CD1c-positive myeloid dendritic cell (primary cell): ENCODE measurements at regions not wholly inside any gene's neighbourhood (a gene's known extent, or its start where the extent isn't known, plus 50 kb on each side); places are given as distances from the start of the nearest gene placed in this dataset.
A peak's percentile ranks its signal among the peaks of the same experiment; 100 is the strongest.

ENCODE experiments used
- DNase-seq: peaks from one replicate; pipeline ENCODE4 v3.0.0-alpha.2; 2016; ENCODE audit errors: extremely low spot score

GRCh38 chr12:92359581-92360209 is 214.0 kb upstream of the BTG1 start:
- DNase-seq, result no peak

GRCh38 chr12:92357584-92358261 is 212.1 kb upstream of the BTG1 start:
- DNase-seq, result no peak

GRCh38 chr12:92356425-92356824 is 210.8 kb upstream of the BTG1 start:
- DNase-seq, result no peak

- no peak for DNase-seq
These were observed 204.0 kb upstream of the BTG1 start for GRCh38 chr12:92349635-92350034.

- DNase-seq, result no peak
These were observed 196.9 kb upstream of the BTG1 start for GRCh38 chr12:92342574-92342973.

GRCh38 chr12:92341065-92341668 is 195.5 kb upstream of the BTG1 start:
- peak; percentile 27 for DNase-seq

- no peak for DNase-seq
These were observed 194.9 kb upstream of the BTG1 start for GRCh38 chr12:92340441-92341064.

- DNase-seq, result no peak
These were observed 194.4 kb upstream of the BTG1 start for GRCh38 chr12:92340003-92340402.

GRCh38 chr12:92339198-92339821 is 193.7 kb upstream of the BTG1 start:
- no peak for DNase-seq

GRCh38 chr12:92338671-92339070 is 193.0 kb upstream of the BTG1 start:
- DNase-seq, result no peak

GRCh38 chr12:92338102-92338501 is 192.5 kb upstream of the BTG1 start:
- no peak for DNase-seq

GRCh38 chr12:92337128-92337527 is 191.5 kb upstream of the BTG1 start:
- DNase-seq, result no peak

GRCh38 chr12:92336641-92337040 is 191.0 kb upstream of the BTG1 start:
- DNase-seq, result no peak

GRCh38 chr12:92335831-92336230 is 190.2 kb upstream of the BTG1 start:
- no peak for DNase-seq

GRCh38 chr12:92334552-92334951 is 188.9 kb upstream of the BTG1 start:
- no peak for DNase-seq

- DNase-seq, result no peak
These were observed 186.9 kb upstream of the BTG1 start for GRCh38 chr12:92332552-92332951.

GRCh38 chr12:92331383-92331782 is 185.7 kb upstream of the BTG1 start:
- no peak for DNase-seq

GRCh38 chr12:92330654-92331053 is 185.0 kb upstream of the BTG1 start:
- DNase-seq, result no peak

GRCh38 chr12:92326877-92327276 is 181.2 kb upstream of the BTG1 start:
- no peak for DNase-seq

- no peak for DNase-seq
These were observed 179.3 kb upstream of the BTG1 start for GRCh38 chr12:92324849-92325500.

- no peak for DNase-seq
These were observed 166.9 kb upstream of the BTG1 start for GRCh38 chr12:92312463-92312964.
